ENCODE measurements at regions not wholly inside any gene's neighbourhood (a gene's known extent, or its start where the extent isn't known, plus 50 kb on each side); places are given as distances from the start of the nearest gene placed in this dataset.

GRCh38 chr2:62375113-62375420 lies 130.9 kb downstream of the TMEM17 start:
- H3K27me3 ChIP-seq (ENCODE audit: control insufficient read depth in 4 of 4, insufficient read depth in 4 of 4, low read length in 3 of 4), result no peaks in the 10 kb centered on the region
- H3K9me3 ChIP-seq (ENCODE audit: control insufficient read depth in 4 of 4, low read length in 3 of 4), result peaks cover 0 to 8% (median 4%) of the 10 kb centered on the region in 4 donors
- no peak overlapping the region for H3K9ac ChIP-seq (ENCODE audit: low read depth in 1 of 2, low read length in 2 of 2)
- WGBS, result 91% methylated on average over 1 of the region's 1 CpG
- TF ChIP-seq, protein P1, sequence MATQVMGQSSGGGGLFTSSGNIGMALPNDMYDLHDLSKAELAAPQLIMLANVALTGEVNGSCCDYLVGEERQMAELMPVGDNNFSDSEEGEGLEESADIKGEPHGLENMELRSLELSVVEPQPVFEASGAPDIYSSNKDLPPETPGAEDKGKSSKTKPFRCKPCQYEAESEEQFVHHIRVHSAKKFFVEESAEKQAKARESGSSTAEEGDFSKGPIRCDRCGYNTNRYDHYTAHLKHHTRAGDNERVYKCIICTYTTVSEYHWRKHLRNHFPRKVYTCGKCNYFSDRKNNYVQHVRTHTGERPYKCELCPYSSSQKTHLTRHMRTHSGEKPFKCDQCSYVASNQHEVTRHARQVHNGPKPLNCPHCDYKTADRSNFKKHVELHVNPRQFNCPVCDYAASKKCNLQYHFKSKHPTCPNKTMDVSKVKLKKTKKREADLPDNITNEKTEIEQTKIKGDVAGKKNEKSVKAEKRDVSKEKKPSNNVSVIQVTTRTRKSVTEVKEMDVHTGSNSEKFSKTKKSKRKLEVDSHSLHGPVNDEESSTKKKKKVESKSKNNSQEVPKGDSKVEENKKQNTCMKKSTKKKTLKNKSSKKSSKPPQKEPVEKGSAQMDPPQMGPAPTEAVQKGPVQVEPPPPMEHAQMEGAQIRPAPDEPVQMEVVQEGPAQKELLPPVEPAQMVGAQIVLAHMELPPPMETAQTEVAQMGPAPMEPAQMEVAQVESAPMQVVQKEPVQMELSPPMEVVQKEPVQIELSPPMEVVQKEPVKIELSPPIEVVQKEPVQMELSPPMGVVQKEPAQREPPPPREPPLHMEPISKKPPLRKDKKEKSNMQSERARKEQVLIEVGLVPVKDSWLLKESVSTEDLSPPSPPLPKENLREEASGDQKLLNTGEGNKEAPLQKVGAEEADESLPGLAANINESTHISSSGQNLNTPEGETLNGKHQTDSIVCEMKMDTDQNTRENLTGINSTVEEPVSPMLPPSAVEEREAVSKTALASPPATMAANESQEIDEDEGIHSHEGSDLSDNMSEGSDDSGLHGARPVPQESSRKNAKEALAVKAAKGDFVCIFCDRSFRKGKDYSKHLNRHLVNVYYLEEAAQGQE (IDR thresholded peaks at IDR 0.05), result no peak
- TF ChIP-seq JUND (IDR thresholded peaks at IDR 0.05) (no peak), GABPA (IDR thresholded peaks at IDR 0.05 in 1 of 2, conservative IDR thresholded peaks at IDR 0.05 in 1 of 2) (no peak), EGR1 (IDR thresholded peaks at IDR 0.05; ENCODE audit: low read depth in 2 of 2) (no peak), TAF1 (conservative IDR thresholded peaks at IDR 0.05) (no peak), YY1 (IDR thresholded peaks at IDR 0.05) (no peak), MAX (IDR thresholded peaks at IDR 0.05) (no peak), SP1 (IDR thresholded peaks at IDR 0.05) (no peak), NR2F2 (IDR thresholded peaks at IDR 0.05) (no peak), RXRA (IDR thresholded peaks at IDR 0.05) (no peak), ATF3 (IDR thresholded peaks at IDR 0.05) (no peak), RAD21 (IDR thresholded peaks at IDR 0.05) (no peak), CTCF (IDR thresholded peaks at IDR 0.05; ENCODE audit: low read depth, low read length, missing input control) (no peak), FOXA1 (IDR thresholded peaks at IDR 0.05) (no peak), FOXA2 (IDR thresholded peaks at IDR 0.05) (no peak)
- TF ChIP-seq, protein P2, sequence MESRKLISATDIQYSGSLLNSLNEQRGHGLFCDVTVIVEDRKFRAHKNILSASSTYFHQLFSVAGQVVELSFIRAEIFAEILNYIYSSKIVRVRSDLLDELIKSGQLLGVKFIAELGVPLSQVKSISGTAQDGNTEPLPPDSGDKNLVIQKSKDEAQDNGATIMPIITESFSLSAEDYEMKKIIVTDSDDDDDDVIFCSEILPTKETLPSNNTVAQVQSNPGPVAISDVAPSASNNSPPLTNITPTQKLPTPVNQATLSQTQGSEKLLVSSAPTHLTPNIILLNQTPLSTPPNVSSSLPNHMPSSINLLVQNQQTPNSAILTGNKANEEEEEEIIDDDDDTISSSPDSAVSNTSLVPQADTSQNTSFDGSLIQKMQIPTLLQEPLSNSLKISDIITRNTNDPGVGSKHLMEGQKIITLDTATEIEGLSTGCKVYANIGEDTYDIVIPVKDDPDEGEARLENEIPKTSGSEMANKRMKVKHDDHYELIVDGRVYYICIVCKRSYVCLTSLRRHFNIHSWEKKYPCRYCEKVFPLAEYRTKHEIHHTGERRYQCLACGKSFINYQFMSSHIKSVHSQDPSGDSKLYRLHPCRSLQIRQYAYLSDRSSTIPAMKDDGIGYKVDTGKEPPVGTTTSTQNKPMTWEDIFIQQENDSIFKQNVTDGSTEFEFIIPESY (IDR thresholded peaks at IDR 0.05), result no peak
- H3K36me3 ChIP-seq (ENCODE audit: control insufficient read depth in 4 of 4, insufficient read depth in 3 of 4, low read depth in 1 of 4, low read length in 3 of 4), result no peaks in the 10 kb centered on the region
- H3K4me1 ChIP-seq (ENCODE audit: control insufficient read depth in 4 of 4, insufficient read depth in 4 of 4, low read length in 3 of 4), result no peaks in the 10 kb centered on the region
- no peak overlapping the region for H3K4me3 ChIP-seq (ENCODE audit: low read depth in 1 of 3, low read length in 3 of 3)
- H3K27ac ChIP-seq (ENCODE audit: low read depth in 1 of 2, low read length in 2 of 2), result no peak overlapping the region
- no peak for DNase-seq (ENCODE audit: low spot score)

All from liver (tissue), 8 donors.